CD4-positive, alpha-beta T cell (primary cell): ENCODE measurements at regions not wholly inside any gene's neighbourhood (a gene's known extent, or its start where the extent isn't known, plus 50 kb on each side); places are given as distances from the start of the nearest gene placed in this dataset.

Experiments
- ATAC-seq: fragments of 200-7000 bp; cut with Tn5 transposase; one replicate; pipeline ENCODE4 v1.10.0; 2022; ENCODE audit warnings: mild to moderate bottlenecking; ENCODE audit not compliant: poor library complexity
- CTCF ChIA-PET: fragments of 350-600 bp; sonication (Branson Sonifier 250); formaldehyde crosslinking; loops from one replicate; lab custom pipeline; 2021; ENCODE audit warnings: antibody characterized with exemption, inconsistent platforms; lab: Charles Lee
- POLR2A ChIA-PET: fragments of 350-600 bp; sonication (Branson Sonifier 250); formaldehyde crosslinking; loops from one replicate; lab custom pipeline; 2021; ENCODE audit warnings: antibody characterized with exemption, inconsistent platforms; lab: Charles Lee
- DNase-seq, 14 experiments: peaks; one replicate each; pipeline ENCODE4 v3.0.0-alpha.2; 2013 to 2020; ENCODE audit warnings: mixed read lengths in 2 of 14
- H3K27ac ChIP-seq, 2 donors: one replicate each; pipeline versions ENCODE4 v1.5.1 to v1.7.0; 2013; ENCODE audit warnings: low read length in 2 of 2, low read depth in 1 of 2, mild to moderate bottlenecking in 1 of 2
- H3K27me3 ChIP-seq, 2 experiments: 1 replicate in 1 of 2; 2 replicates in 1 of 2; pipeline versions ENCODE4 v1.6.1 to v1.7.0; 2013; ENCODE audit warnings: low read length in 2 of 2, control low read depth in 1 of 2, mild to moderate bottlenecking in 1 of 2, moderate library complexity in 1 of 2; ENCODE audit not compliant: insufficient read depth in 2 of 2, control insufficient read depth in 1 of 2
- H3K36me3 ChIP-seq: one replicate; pipeline ENCODE4 v1.6.1; 2013; ENCODE audit warnings: low read length, control low read depth; ENCODE audit not compliant: insufficient read depth
- H3K4me1 ChIP-seq: one replicate; pipeline ENCODE4 v1.6.1; 2013; ENCODE audit warnings: low read length, control low read depth; ENCODE audit not compliant: insufficient read depth
- H3K4me3 ChIP-seq: one replicate; pipeline ENCODE4 v1.5.1; 2013; ENCODE audit warnings: mild to moderate bottlenecking, low read length, moderate library complexity
- H3K9me3 ChIP-seq, 2 experiments: 1 replicate in 1 of 2; 2 replicates in 1 of 2; pipeline versions ENCODE4 v1.6.1 to v1.7.0; 2013; ENCODE audit warnings: low read length in 2 of 2, mild to moderate bottlenecking in 2 of 2, control low read depth in 1 of 2, moderate library complexity in 1 of 2; ENCODE audit not compliant: control insufficient read depth in 1 of 2, insufficient read depth in 1 of 2
- H3K27ac Mint-ChIP-seq: one replicate; pipeline ENCODE4 v1.8.0; 2020; ENCODE audit warnings: mixed read lengths
- H3K27me3 Mint-ChIP-seq: one replicate; pipeline ENCODE4 v1.8.0; 2021; ENCODE audit warnings: mixed read lengths
- H3K36me3 Mint-ChIP-seq: one replicate; pipeline ENCODE4 v1.8.0; 2021; ENCODE audit warnings: low read depth, mixed read lengths
- H3K4me1 Mint-ChIP-seq: one replicate; pipeline ENCODE4 v1.8.0; 2021; ENCODE audit warnings: low read depth, mixed read lengths
- H3K4me3 Mint-ChIP-seq: one replicate; pipeline ENCODE4 v1.8.0; 2020; ENCODE audit warnings: mild to moderate bottlenecking, mixed read lengths
- H3K9me3 Mint-ChIP-seq: one replicate; pipeline ENCODE4 v1.8.0; 2020; ENCODE audit warnings: mixed read lengths
- CTCF ChIP-seq: fragments of 200-600 bp; IDR thresholded peaks from one replicate; pipeline ENCODE4 v1.8.0; 2022; ENCODE audit warnings: antibody characterized with exemption, mild to moderate bottlenecking
- intact Hi-C, 2 experiments: fragments of 100-400 bp; cut with DNase I in 1 of 2; cut with micrococcal nuclease in 1 of 2; formaldehyde crosslinking; loops; one replicate each; pipeline versions ENCODE4 v1.15.1 to v1.9.0; 2023 to 2025; cut with DNase I, micrococcal nuclease

DNA sequence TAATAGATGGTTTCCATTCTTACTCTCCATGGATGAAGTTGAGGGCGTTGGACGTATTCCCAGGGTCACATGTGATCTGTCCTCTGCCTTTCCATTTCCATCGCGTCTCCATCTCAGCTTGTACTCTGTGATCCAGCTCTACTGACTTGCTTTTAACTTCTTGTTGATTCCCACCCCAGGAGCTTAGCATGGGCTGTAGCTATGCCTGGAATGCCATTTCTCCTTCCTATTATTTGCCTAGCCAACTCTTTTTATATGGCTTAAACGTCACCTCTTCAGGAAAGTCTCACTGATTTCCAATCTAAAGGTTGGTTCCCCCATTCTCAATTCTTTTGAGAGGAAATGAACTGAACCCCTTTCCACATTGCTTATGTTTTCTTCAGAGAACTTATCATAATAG lies 475.9 kb downstream of the XYLT1 start:
- peak overlapping the region; percentile 2 for H3K4me3 Mint-ChIP-seq
- intact Hi-C loops, result no loop called here
- ATAC-seq (no peak), DNase-seq (no peak)
- H3K27me3 Mint-ChIP-seq, result no peaks in the 10 kb centered on the region
- no peak overlapping the region for H3K27ac Mint-ChIP-seq
- ChIA-PET POLR2A (no interaction called here), CTCF (no interaction called here)
- Histone ChIP-seq H3K9me3 (no peaks in the 10 kb centered on the region), H3K36me3 (no peaks in the 10 kb centered on the region), H3K27ac (no peak overlapping the region), H3K4me1 (peaks cover 20% of the 10 kb centered on the region), H3K27me3 (no peaks in the 10 kb centered on the region), H3K4me3 (no peak overlapping the region)
- H3K4me1 Mint-ChIP-seq, result peaks cover 38% of the 10 kb centered on the region
- TF ChIP-seq CTCF, result no peak
- H3K9me3 Mint-ChIP-seq, result no peaks in the 10 kb centered on the region
- H3K36me3 Mint-ChIP-seq, result no peaks in the 10 kb centered on the region

GRCh38 chr16:16996827-16997226 lies 473.9 kb downstream of the XYLT1 start:
- intact Hi-C loops, result no loop called here
- no peaks in the 10 kb centered on the region for H3K27me3 Mint-ChIP-seq

GRCh38 chr16:16997349-16997748 lies 473.4 kb downstream of the XYLT1 start:
- intact Hi-C loops, result no loop called here
- Histone ChIP-seq H3K36me3 (no peaks in the 10 kb centered on the region), H3K27me3 (no peaks in the 10 kb centered on the region), H3K27ac (no peak overlapping the region), H3K9me3 (no peaks in the 10 kb centered on the region), H3K4me3 (no peak overlapping the region), H3K4me1 (peaks cover 20% of the 10 kb centered on the region)
- H3K36me3 Mint-ChIP-seq, result no peaks in the 10 kb centered on the region
- ATAC-seq, result no peak
- peaks cover 30% of the 10 kb centered on the region for H3K4me1 Mint-ChIP-seq
- no peak for TF ChIP-seq CTCF
- ChIA-PET CTCF (no interaction called here), POLR2A (no interaction called here)
- no peak for DNase-seq
- no peak overlapping the region for H3K4me3 Mint-ChIP-seq
- H3K27ac Mint-ChIP-seq, result no peak overlapping the region
- H3K27me3 Mint-ChIP-seq, result no peaks in the 10 kb centered on the region
- no peaks in the 10 kb centered on the region for H3K9me3 Mint-ChIP-seq

More at GRCh38 chr16:16996827-16997226, 473.9 kb downstream of the XYLT1 start:
- POLR2A ChIA-PET, result no interaction called here
- Histone ChIP-seq H3K27ac (no peak overlapping the region), H3K4me1 (peaks cover 20% of the 10 kb centered on the region), H3K4me3 (no peak overlapping the region), H3K9me3 (no peaks in the 10 kb centered on the region), H3K36me3 (no peaks in the 10 kb centered on the region), H3K27me3 (no peaks in the 10 kb centered on the region)
- no peaks in the 10 kb centered on the region for H3K36me3 Mint-ChIP-seq
- no peak for DNase-seq
- ATAC-seq, result no peak
- no peak overlapping the region for H3K4me3 Mint-ChIP-seq
- peaks cover 35% of the 10 kb centered on the region for H3K4me1 Mint-ChIP-seq
- CTCF ChIA-PET, result no interaction called here
- no peak for TF ChIP-seq CTCF
- no peaks in the 10 kb centered on the region for H3K9me3 Mint-ChIP-seq
- H3K27ac Mint-ChIP-seq, result no peak overlapping the region
